Spleen (tissue), 11 donors: ENCODE measurements at regions not wholly inside any gene's neighbourhood (a gene's known extent, or its start where the extent isn't known, plus 50 kb on each side); places are given as distances from the start of the nearest gene placed in this dataset.

Experiments
- DNase-seq: peaks from one replicate; pipeline ENCODE4 v3.0.0-alpha.2; 2020
- H3K27ac ChIP-seq, 8 donors: fragments of 200-600 bp; sonication (generic) in 7 of 8; 1 replicate in 4 of 8; 2 replicates in 4 of 8; pipeline versions ENCODE4 v1.5.0 to v1.8.0; 2016 to 2021; ENCODE audit warnings: inconsistent platforms in 4 of 8, mild to moderate bottlenecking in 4 of 8, moderate library complexity in 1 of 8
- H3K27me3 ChIP-seq, 7 donors: fragments of 200-600 bp; sonication (generic) in 6 of 7; replicated peaks in 1 of 7; 1 replicate in 4 of 7; 2 replicates in 3 of 7; pipeline versions ENCODE4 v1.5.0 to v1.8.0; 2016 to 2021; ENCODE audit warnings: inconsistent platforms in 3 of 7, mild to moderate bottlenecking in 1 of 7
- H3K36me3 ChIP-seq, 6 donors: fragments of 200-600 bp; sonication (generic) in 5 of 6; 1 replicate in 4 of 6; 2 replicates in 2 of 6; pipeline versions ENCODE4 v1.5.0 to v1.8.0; 2016 to 2021; ENCODE audit warnings: inconsistent platforms in 2 of 6
- H3K4me1 ChIP-seq, 6 donors: fragments of 200-600 bp; sonication (generic) in 5 of 6; 1 replicate in 3 of 6; 2 replicates in 3 of 6; pipeline versions ENCODE4 v1.5.0 to v1.8.0; 2016 to 2021; ENCODE audit warnings: inconsistent platforms in 3 of 6
- H3K4me3 ChIP-seq, 8 donors: fragments of 200-600 bp; sonication (generic) in 7 of 8; 1 replicate in 4 of 8; 2 replicates in 4 of 8; pipeline versions ENCODE4 v1.5.0 to v1.8.0; 2016 to 2021; ENCODE audit warnings: inconsistent platforms in 4 of 8, mild to moderate bottlenecking in 4 of 8, moderate library complexity in 2 of 8
- H3K9me3 ChIP-seq, 8 donors: fragments of 200-600 bp; sonication (generic) in 7 of 8; 1 replicate in 4 of 8; 2 replicates in 4 of 8; pipeline versions ENCODE4 v1.5.0 to v1.8.0; 2016 to 2021; ENCODE audit warnings: inconsistent platforms in 4 of 8
- POLR2A ChIP-seq, 3 donors: fragments of 450-650 bp; IDR thresholded peaks; one replicate each; pipeline ENCODE4 v1.5.1; 2017; ENCODE audit warnings: antibody characterized with exemption in 3 of 3, mild to moderate bottlenecking in 1 of 3
- POLR2AphosphoS5 ChIP-seq, 3 donors: sonication (generic); formaldehyde crosslinking; IDR thresholded peaks; one replicate each; pipeline ENCODE4 v1.5.1; 2017; ENCODE audit warnings: antibody characterized with exemption in 3 of 3
- WGBS, 5 donors: extraction: QIAGEN DNeasy Blood & Tissue Kit in 3 of 5; methylation state at CpG; one replicate each; pipeline versions ENCODE4 v1.1.5 to v1.1.7; 2013 to 2018; 5-methylcytosine and 5-hydroxymethylcytosine counted together
- intact Hi-C: fragments of 100-400 bp; cut with DNase I; formaldehyde crosslinking; loops from one replicate; pipeline ENCODE4 v1.15.0; 2023; ENCODE audit warnings: low total_unique reads
- TF ChIP-seq, protein P1 (sequence below), 11 experiments: fragments of 200-600 bp in 7 of 11; fragments of 450-650 bp in 4 of 11; sonication (generic) in 4 of 11; IDR thresholded peaks in 8 of 11; conservative IDR thresholded peaks in 3 of 11; 1 replicate in 7 of 11; 2 replicates in 4 of 11; pipeline versions ENCODE4 v1.4.0 to v1.8.0; 2016 to 2021; ENCODE audit warnings: antibody characterized with exemption in 11 of 11, inconsistent platforms in 4 of 11, mild to moderate bottlenecking in 1 of 11
- donor health status: healthy with polysubstance abuse.
- donor health status: DM: no; HTN: no; CAD: no; lungs with moderate emphysema.
- donor health status: DM: no; HTN: no; CAD: no.
- donor health status: Bipolar disorder and iron deficiency.
- donor health status: healthy.
- donor health status: DM: no; HTN: no; CAD: no.
- donor health status: DM: yes; HTN: yes; CAD: no.

DNA sequence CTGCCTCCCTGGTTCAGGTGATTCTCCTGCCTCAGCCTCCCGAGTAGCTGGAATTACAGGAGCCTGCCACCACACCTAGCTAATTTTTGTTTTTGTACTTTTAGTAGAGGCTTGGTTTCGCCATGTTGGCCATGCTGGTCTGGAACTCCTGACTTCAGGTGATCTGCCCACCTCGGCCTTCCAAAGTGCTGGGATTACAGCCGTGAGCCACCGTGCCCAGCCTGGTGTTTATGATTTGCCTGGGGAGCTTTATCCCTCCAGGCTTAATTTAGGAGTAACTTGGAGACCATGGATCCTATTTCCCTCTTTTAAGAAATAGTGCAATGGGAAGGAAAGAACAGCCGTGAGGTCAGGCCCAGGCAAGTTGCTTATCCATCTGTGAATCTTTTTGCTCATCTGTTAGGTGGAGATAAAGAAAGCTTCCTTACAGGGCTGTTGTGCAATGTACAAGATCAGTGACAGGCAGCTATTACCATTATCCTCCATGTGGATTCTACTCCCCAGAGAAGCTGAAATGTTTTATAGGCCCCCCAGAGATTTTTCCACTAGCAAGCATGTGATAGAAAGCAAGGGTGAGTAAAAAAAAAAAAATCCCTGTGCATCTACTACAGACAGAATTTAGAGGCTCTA lies 104.9 kb upstream of the MGAT5 start:
- TF ChIP-seq POLR2AphosphoS5 (IDR thresholded peaks at IDR 0.05) (no peak), POLR2A (IDR thresholded peaks at IDR 0.05) (no peak)
- TF ChIP-seq, protein P1, sequence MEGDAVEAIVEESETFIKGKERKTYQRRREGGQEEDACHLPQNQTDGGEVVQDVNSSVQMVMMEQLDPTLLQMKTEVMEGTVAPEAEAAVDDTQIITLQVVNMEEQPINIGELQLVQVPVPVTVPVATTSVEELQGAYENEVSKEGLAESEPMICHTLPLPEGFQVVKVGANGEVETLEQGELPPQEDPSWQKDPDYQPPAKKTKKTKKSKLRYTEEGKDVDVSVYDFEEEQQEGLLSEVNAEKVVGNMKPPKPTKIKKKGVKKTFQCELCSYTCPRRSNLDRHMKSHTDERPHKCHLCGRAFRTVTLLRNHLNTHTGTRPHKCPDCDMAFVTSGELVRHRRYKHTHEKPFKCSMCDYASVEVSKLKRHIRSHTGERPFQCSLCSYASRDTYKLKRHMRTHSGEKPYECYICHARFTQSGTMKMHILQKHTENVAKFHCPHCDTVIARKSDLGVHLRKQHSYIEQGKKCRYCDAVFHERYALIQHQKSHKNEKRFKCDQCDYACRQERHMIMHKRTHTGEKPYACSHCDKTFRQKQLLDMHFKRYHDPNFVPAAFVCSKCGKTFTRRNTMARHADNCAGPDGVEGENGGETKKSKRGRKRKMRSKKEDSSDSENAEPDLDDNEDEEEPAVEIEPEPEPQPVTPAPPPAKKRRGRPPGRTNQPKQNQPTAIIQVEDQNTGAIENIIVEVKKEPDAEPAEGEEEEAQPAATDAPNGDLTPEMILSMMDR (IDR thresholded peaks at IDR 0.05 in 8 of 11, conservative IDR thresholded peaks at IDR 0.05 in 3 of 11), result no peak
- DNase-seq, result no peak
- intact Hi-C loops, result no loop called here
- H3K27me3 ChIP-seq, result no peaks in the 10 kb centered on the region
- no peak overlapping the region for H3K4me3 ChIP-seq
- WGBS, 5 donors, result 86 to 93% (median 89%) methylated on average over 6 of the region's 6 CpGs
- H3K27ac ChIP-seq, result no peak overlapping the region
- peaks cover 0 to 27% (median 0%) of the 10 kb centered on the region in 6 donors for H3K36me3 ChIP-seq
- H3K9me3 ChIP-seq, result no peaks in the 10 kb centered on the region
- peaks cover 1 to 83% (median 33%) of the 10 kb centered on the region in 6 donors for H3K4me1 ChIP-seq

DNA sequence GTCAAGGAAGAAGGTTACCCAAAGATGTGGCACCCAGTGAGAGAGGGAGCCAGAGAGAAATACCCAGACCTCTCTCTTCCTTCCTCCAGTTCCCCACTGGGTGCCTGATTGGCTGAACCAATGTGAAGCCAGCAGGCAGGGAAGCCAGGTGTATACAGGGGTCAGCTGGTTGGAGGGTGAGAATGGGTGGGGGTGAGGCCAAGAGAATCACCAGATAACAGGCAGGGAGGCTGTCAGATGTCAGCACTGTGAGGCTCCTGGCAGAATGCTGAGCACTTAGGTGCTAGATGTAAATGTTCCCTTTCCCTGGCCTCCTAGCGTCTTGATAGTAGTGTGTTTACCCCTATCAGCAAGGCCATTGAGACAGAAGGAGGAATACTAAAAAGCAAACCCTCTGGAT lies 104.0 kb upstream of the MGAT5 start:
- Histone ChIP-seq H3K4me3 (no peak overlapping the region), H3K27ac (peak overlapping the region in 2 of 8 donors; percentile 1 to 50), H3K4me1 (peaks cover 9 to 83% (median 40%) of the 10 kb centered on the region in 6 donors), H3K36me3 (peaks cover 0 to 18% (median 0%) of the 10 kb centered on the region in 6 donors), H3K27me3 (no peaks in the 10 kb centered on the region), H3K9me3 (no peaks in the 10 kb centered on the region)
- intact Hi-C loops, result no loop called here
- DNase-seq, result no peak
- WGBS, 5 donors, result 0 to 100% (median 87%) methylated on average over 1 of the region's 1 CpG
- no peak for TF ChIP-seq POLR2AphosphoS5 (IDR thresholded peaks at IDR 0.05)
- TF ChIP-seq, protein P1 (IDR thresholded peaks at IDR 0.05 in 8 of 11, conservative IDR thresholded peaks at IDR 0.05 in 3 of 11), result no peak
- TF ChIP-seq POLR2A (IDR thresholded peaks at IDR 0.05), result no peak

GRCh38 chr2:134150760-134151159 lies 103.1 kb upstream of the MGAT5 start:
- Histone ChIP-seq H3K4me1 (peaks cover 16 to 83% (median 46%) of the 10 kb centered on the region in 6 donors), H3K9me3 (no peaks in the 10 kb centered on the region), H3K27me3 (no peaks in the 10 kb centered on the region), H3K27ac (peak overlapping the region in 1 of 8 donors; percentile 3), H3K36me3 (peaks cover 0 to 22% (median 0%) of the 10 kb centered on the region in 6 donors), H3K4me3 (no peak overlapping the region)
- intact Hi-C loops, result no loop called here
- DNase-seq, result no peak
- TF ChIP-seq, protein P1 (IDR thresholded peaks at IDR 0.05 in 8 of 11, conservative IDR thresholded peaks at IDR 0.05 in 3 of 11), result no peak
- TF ChIP-seq POLR2AphosphoS5 (IDR thresholded peaks at IDR 0.05) (no peak), POLR2A (IDR thresholded peaks at IDR 0.05) (no peak)
- 87 to 93% (median 92%) methylated on average over 2 to 3 of the region's 3 CpGs for WGBS, 5 donors

- peak overlapping the region in 2 of 8 donors; percentile 12 to 24 for H3K27ac ChIP-seq
- H3K36me3 ChIP-seq, result peaks cover 0 to 34% (median 0%) of the 10 kb centered on the region in 6 donors
- intact Hi-C loops, result no loop called here
- H3K4me3 ChIP-seq, result no peak overlapping the region
- DNase-seq, result no peak
- TF ChIP-seq, protein P1 (IDR thresholded peaks at IDR 0.05 in 8 of 11, conservative IDR thresholded peaks at IDR 0.05 in 3 of 11), result no peak
- TF ChIP-seq POLR2AphosphoS5 (IDR thresholded peaks at IDR 0.05) (no peak), POLR2A (IDR thresholded peaks at IDR 0.05) (no peak)
- H3K27me3 ChIP-seq, result no peaks in the 10 kb centered on the region
- peaks cover 14 to 83% (median 45%) of the 10 kb centered on the region in 6 donors for H3K4me1 ChIP-seq
- H3K9me3 ChIP-seq, result no peaks in the 10 kb centered on the region
- 84 to 96% (median 89%) methylated on average over 19 to 23 of the region's 23 CpGs for WGBS, 5 donors
Observed at GRCh38 chr2:134152045-134153010, 101.5 kb upstream of the MGAT5 start.
